ENCODE measurements at regions not wholly inside any gene's neighbourhood (a gene's known extent, or its start where the extent isn't known, plus 50 kb on each side); places are given as distances from the start of the nearest gene placed in this dataset.

GRCh38 chr7:19209166-19209696, 64.0 kb upstream of the FERD3L start:
- no peak for TF ChIP-seq CTCF (IDR thresholded peaks at IDR 0.05; ENCODE audit: insufficient read depth, low read length, poor library complexity, severe bottlenecking)
- no peak for TF ChIP-seq EZH2phosphoT487 (conservative IDR thresholded peaks at IDR 0.05; ENCODE audit: low read length)
